ENCODE measurements at regions not wholly inside any gene's neighbourhood (a gene's known extent, or its start where the extent isn't known, plus 50 kb on each side); places are given as distances from the start of the nearest gene placed in this dataset.

DNA sequence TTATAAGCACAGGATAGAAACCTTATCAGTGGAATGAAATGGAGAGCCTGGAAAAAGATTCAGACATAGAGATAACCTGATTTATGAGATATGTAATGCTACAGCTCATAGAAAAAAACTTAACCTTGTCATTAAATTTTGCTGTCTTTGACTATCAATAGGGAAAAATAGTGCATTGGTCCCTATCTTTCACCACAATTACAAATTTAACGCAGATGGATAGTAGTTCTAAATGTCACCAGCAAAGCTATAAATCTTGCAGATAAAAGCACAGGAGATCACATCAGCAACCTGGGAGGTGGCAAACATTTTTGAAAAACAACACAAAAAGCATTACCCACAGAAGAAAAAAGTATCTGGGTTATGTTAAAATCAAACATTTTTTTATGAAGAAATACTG, 831.6 kb downstream of the BRINP3 start:
- no peaks in the 10 kb centered on the region for H3K36me3 ChIP-seq
- no peak overlapping the region for H3K27ac ChIP-seq
- H3K4me1 ChIP-seq (ENCODE audit: control insufficient read depth in 1 of 2, insufficient read depth in 1 of 2, low read depth in 1 of 2, low read length in 1 of 2) = no peaks in the 10 kb centered on the region
- no peaks in the 10 kb centered on the region for H3K27me3 ChIP-seq
- H3K4me3 ChIP-seq (ENCODE audit: low read depth in 1 of 2, low read length in 1 of 2) = no peak overlapping the region
- TF ChIP-seq CTCF (IDR thresholded peaks at IDR 0.05) = no peak
- no peaks in the 10 kb centered on the region for H3K9me3 ChIP-seq

GRCh38 chr1:189654906-189655305, 822.8 kb downstream of the BRINP3 start:
- H3K36me3 ChIP-seq = no peaks in the 10 kb centered on the region
- H3K4me1 ChIP-seq (ENCODE audit: control insufficient read depth in 1 of 2, insufficient read depth in 1 of 2, low read depth in 1 of 2, low read length in 1 of 2) = no peaks in the 10 kb centered on the region
- no peak overlapping the region for H3K4me3 ChIP-seq (ENCODE audit: low read depth in 1 of 2, low read length in 1 of 2)
- H3K27ac ChIP-seq = no peak overlapping the region
- no peaks in the 10 kb centered on the region for H3K9me3 ChIP-seq
- H3K27me3 ChIP-seq = no peaks in the 10 kb centered on the region
- no peak for TF ChIP-seq CTCF (IDR thresholded peaks at IDR 0.05)

DNA sequence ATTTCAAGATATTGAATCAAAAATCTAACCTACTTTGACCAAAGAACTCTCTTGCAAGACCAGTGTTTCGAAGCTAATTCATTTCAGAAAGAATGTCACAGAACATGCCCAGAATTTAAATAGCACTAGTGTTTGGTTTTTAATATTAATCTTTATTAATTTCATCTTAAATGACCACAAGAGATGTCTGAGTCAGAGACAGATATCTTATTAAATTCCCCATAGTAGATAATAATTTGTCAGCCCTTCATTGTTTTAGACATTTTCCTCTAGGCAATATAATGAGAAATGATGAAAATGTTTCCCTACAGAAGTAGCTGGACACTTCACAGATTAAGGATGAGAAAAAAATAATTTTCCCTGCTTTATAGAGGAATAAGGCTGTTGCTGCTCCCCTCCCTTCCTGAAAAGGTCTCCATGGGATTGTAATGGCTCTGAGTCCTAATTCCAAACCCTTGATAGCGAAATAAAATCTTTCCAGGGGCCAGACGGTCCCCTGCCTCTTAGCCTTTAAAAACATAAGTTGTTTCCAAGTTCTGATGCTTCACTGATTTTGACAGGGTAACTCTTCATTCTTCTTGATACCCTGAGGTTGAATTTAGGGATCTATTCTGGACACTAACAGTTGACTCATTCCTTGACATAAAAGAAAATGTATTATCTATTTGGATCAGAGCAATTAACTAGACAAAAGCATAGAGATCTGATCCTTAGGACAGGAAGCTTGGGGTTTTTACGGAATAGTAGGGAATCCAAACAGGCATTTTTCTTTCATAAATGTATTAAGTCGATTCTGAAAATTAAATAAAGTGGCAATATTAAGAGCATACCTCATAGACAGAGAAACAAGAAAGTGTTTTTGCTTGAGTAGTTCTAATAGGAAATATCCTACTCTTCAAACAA, 820.8 kb downstream of the BRINP3 start:
- no peaks in the 10 kb centered on the region for H3K36me3 ChIP-seq
- H3K4me1 ChIP-seq (ENCODE audit: control insufficient read depth in 1 of 2, insufficient read depth in 1 of 2, low read depth in 1 of 2, low read length in 1 of 2) = no peaks in the 10 kb centered on the region
- no peak overlapping the region for H3K27ac ChIP-seq
- no peak overlapping the region for H3K4me3 ChIP-seq (ENCODE audit: low read depth in 1 of 2, low read length in 1 of 2)
- H3K27me3 ChIP-seq = no peaks in the 10 kb centered on the region
- no peak for TF ChIP-seq CTCF (IDR thresholded peaks at IDR 0.05)
- no peaks in the 10 kb centered on the region for H3K9me3 ChIP-seq

DNA sequence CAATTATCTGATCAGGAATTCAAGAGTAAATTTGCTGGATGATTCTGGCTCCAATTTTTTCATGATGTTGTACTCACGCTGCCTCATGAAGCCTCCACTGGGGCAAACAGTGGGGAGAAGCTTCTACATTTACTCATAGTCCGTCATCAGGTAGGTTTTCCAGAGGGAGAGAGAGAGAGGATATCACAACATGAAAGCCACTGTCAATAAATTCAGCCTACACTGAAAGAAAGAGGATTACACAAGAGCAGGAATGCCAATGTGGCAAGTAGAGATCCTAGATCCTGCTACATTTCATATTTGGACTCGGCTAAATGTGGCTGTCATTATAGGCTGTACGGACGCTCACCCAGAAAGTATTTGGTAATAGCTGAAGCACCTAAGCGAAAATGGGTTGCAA, 819.9 kb downstream of the BRINP3 start:
- no peaks in the 10 kb centered on the region for H3K4me1 ChIP-seq (ENCODE audit: control insufficient read depth in 1 of 2, insufficient read depth in 1 of 2, low read depth in 1 of 2, low read length in 1 of 2)
- H3K4me3 ChIP-seq (ENCODE audit: low read depth in 1 of 2, low read length in 1 of 2) = no peak overlapping the region
- H3K9me3 ChIP-seq = no peaks in the 10 kb centered on the region
- no peaks in the 10 kb centered on the region for H3K27me3 ChIP-seq
- no peak overlapping the region for H3K27ac ChIP-seq
- no peak for TF ChIP-seq CTCF (IDR thresholded peaks at IDR 0.05)
- H3K36me3 ChIP-seq = no peaks in the 10 kb centered on the region

- H3K27me3 ChIP-seq = no peaks in the 10 kb centered on the region
- H3K27ac ChIP-seq = no peak overlapping the region
- H3K4me3 ChIP-seq (ENCODE audit: low read depth in 1 of 2, low read length in 1 of 2) = no peak overlapping the region
- no peaks in the 10 kb centered on the region for H3K9me3 ChIP-seq
- no peaks in the 10 kb centered on the region for H3K4me1 ChIP-seq (ENCODE audit: control insufficient read depth in 1 of 2, insufficient read depth in 1 of 2, low read depth in 1 of 2, low read length in 1 of 2)
- no peak for TF ChIP-seq CTCF (IDR thresholded peaks at IDR 0.05)
- no peaks in the 10 kb centered on the region for H3K36me3 ChIP-seq
These were observed 819.3 kb downstream of the BRINP3 start for GRCh38 chr1:189658381-189658780.

Data from neutrophil (primary cell).